Ovary (tissue), 7 donors: ENCODE measurements at regions not wholly inside any gene's neighbourhood (a gene's known extent, or its start where the extent isn't known, plus 50 kb on each side); places are given as distances from the start of the nearest gene placed in this dataset.

Source experiments
- DNase-seq, 5 donors: peaks; one replicate each; pipeline ENCODE4 v3.0.0-alpha.2; 2019 to 2020
- H3K27ac ChIP-seq, 2 donors: fragments of 200-600 bp; one replicate each; pipeline versions ENCODE4 v1.5.1 to v1.8.0; 2019 to 2022
- H3K27me3 ChIP-seq: fragments of 200-600 bp; one replicate; pipeline ENCODE4 v1.8.0; 2022
- H3K36me3 ChIP-seq: fragments of 200-600 bp; sonication (generic); one replicate; pipeline ENCODE4 v1.5.1; 2019
- H3K4me1 ChIP-seq: one replicate; pipeline ENCODE4 v1.8.1; 2013; ENCODE audit warnings: mild to moderate bottlenecking, moderate library complexity; ENCODE audit not compliant: insufficient read depth
- H3K4me3 ChIP-seq: fragments of 200-600 bp; sonication (generic); one replicate; pipeline ENCODE4 v1.5.1; 2017
- H3K9me3 ChIP-seq, 2 donors: fragments of 200-600 bp in 1 of 2; sonication (generic) in 1 of 2; one replicate each; pipeline versions ENCODE4 v1.5.1 to v1.8.1; 2013 to 2019; ENCODE audit warnings: mild to moderate bottlenecking in 1 of 2, moderate library complexity in 1 of 2
- CTCF ChIP-seq, 3 donors: fragments of 450-650 bp in 2 of 3; fragments of 200-600 bp in 1 of 3; IDR thresholded peaks; one replicate each; pipeline versions ENCODE4 v1.5.1 to v1.8.0; 2016 to 2022; ENCODE audit warnings: antibody characterized with exemption in 3 of 3, mild to moderate bottlenecking in 1 of 3
- EP300 ChIP-seq: sonication (generic); formaldehyde crosslinking; IDR thresholded peaks from one replicate; pipeline ENCODE4 v1.6.1; 2017; ENCODE audit warnings: antibody characterized with exemption
- POLR2A ChIP-seq: fragments of 450-650 bp; IDR thresholded peaks from one replicate; pipeline ENCODE4 v1.6.1; 2017; ENCODE audit warnings: antibody characterized with exemption, mild to moderate bottlenecking, moderate library complexity
- WGBS, 3 donors: extraction: QIAGEN DNeasy Blood & Tissue Kit in 1 of 3; methylation state at CpG; one replicate each; pipeline versions ENCODE4 v1.1.5 to v1.1.7; 2013 to 2017; 5-methylcytosine and 5-hydroxymethylcytosine counted together
- intact Hi-C, 4 donors: fragments of 100-400 bp; cut with DNase I; formaldehyde crosslinking; loops; one replicate each; pipeline versions ENCODE4 v1.11.0 to v1.15.1; 2022 to 2023
- donor health status: DM: no; HTN: no; CAD: no; lungs with moderate emphysema.
- donor health status: DM: no; HTN: no; CAD: no.
- donor health status: Bipolar disorder and iron deficiency.
- donor health status: DM: no; HTN: no; CAD: no.
- donor health status: DM: yes; HTN: yes; CAD: no.

GRCh38 chr7:101720324-101720723, 91.2 kb upstream of the MYL10 start:
- intact Hi-C loops = no loop called here

GRCh38 chr7:101722247-101722646, 93.2 kb upstream of the MYL10 start:
- Histone ChIP-seq H3K36me3 (no peaks in the 10 kb centered on the region), H3K4me1 (no peaks in the 10 kb centered on the region), H3K27ac (no peak overlapping the region), H3K9me3 (no peaks in the 10 kb centered on the region), H3K4me3 (no peak overlapping the region), H3K27me3 (no peaks in the 10 kb centered on the region)
- no peak for DNase-seq
- intact Hi-C loops = no loop called here
- WGBS, 3 donors = 10 to 30% (median 13%) methylated on average over 21 of the region's 21 CpGs
- TF ChIP-seq EP300 = no peak
- TF ChIP-seq CTCF (IDR thresholded peaks at IDR 0.05) = no peak
- TF ChIP-seq POLR2A = no peak

More at GRCh38 chr7:101720324-101720723, 91.2 kb upstream of the MYL10 start:
- Histone ChIP-seq H3K4me3 (no peak overlapping the region), H3K27ac (no peak overlapping the region), H3K36me3 (no peaks in the 10 kb centered on the region), H3K9me3 (no peaks in the 10 kb centered on the region), H3K4me1 (no peaks in the 10 kb centered on the region), H3K27me3 (no peaks in the 10 kb centered on the region)
- DNase-seq = no peak
- 66 to 79% (median 73%) methylated on average over 5 of the region's 5 CpGs for WGBS, 3 donors
- no peak for TF ChIP-seq EP300
- TF ChIP-seq POLR2A = no peak
- no peak for TF ChIP-seq CTCF (IDR thresholded peaks at IDR 0.05)

- Histone ChIP-seq H3K27me3 (no peaks in the 10 kb centered on the region), H3K4me1 (no peaks in the 10 kb centered on the region), H3K27ac (no peak overlapping the region), H3K4me3 (no peak overlapping the region), H3K36me3 (no peaks in the 10 kb centered on the region), H3K9me3 (no peaks in the 10 kb centered on the region)
- TF ChIP-seq EP300 (no peak), CTCF (IDR thresholded peaks at IDR 0.05) (no peak), POLR2A (no peak)
- no peak for DNase-seq
- intact Hi-C loops = no loop called here
- WGBS, 3 donors = 50 to 89% (median 76%) methylated on average over 1 of the region's 1 CpG
These were observed 93.6 kb upstream of the CUX1 start for GRCh38 chr7:101723835-101724234.

GRCh38 chr7:101724957-101725356, 92.5 kb upstream of the CUX1 start:
- no peaks in the 10 kb centered on the region for H3K4me1 ChIP-seq
- H3K27ac ChIP-seq = no peak overlapping the region
- H3K4me3 ChIP-seq = no peak overlapping the region
- DNase-seq = no peak
- TF ChIP-seq CTCF (IDR thresholded peaks at IDR 0.05) (no peak), POLR2A (no peak), EP300 (no peak)
- intact Hi-C loops = no loop called here
- 89 to 93% (median 91%) methylated on average over 9 of the region's 9 CpGs for WGBS, 3 donors
- H3K36me3 ChIP-seq = no peaks in the 10 kb centered on the region
- H3K27me3 ChIP-seq = no peaks in the 10 kb centered on the region
- H3K9me3 ChIP-seq = no peaks in the 10 kb centered on the region

- Histone ChIP-seq H3K27ac (no peak overlapping the region), H3K4me3 (no peak overlapping the region), H3K9me3 (no peaks in the 10 kb centered on the region), H3K36me3 (no peaks in the 10 kb centered on the region), H3K27me3 (no peaks in the 10 kb centered on the region), H3K4me1 (no peaks in the 10 kb centered on the region)
- 63 to 70% (median 66%) methylated on average over 7 of the region's 7 CpGs for WGBS, 3 donors
- intact Hi-C loops = no loop called here
- TF ChIP-seq EP300 (no peak), CTCF (IDR thresholded peaks at IDR 0.05) (no peak), POLR2A (no peak)
- DNase-seq = no peak
These were observed 91.5 kb upstream of the CUX1 start for GRCh38 chr7:101725921-101726320.
